ENCODE measurements at regions not wholly inside any gene's neighbourhood (a gene's known extent, or its start where the extent isn't known, plus 50 kb on each side); places are given as distances from the start of the nearest gene placed in this dataset.
"Not testable (repeated sequence)": the region's sequence is repeated elsewhere in the genome, so short reads cannot be mapped to it uniquely, and the experiment has no call there.

GRCh38 chr7:89606511-89606910 lies 547.8 kb upstream of the STEAP1 start:
- ATAC-seq (no peak), DNase-seq (ENCODE audit: missing footprints) (no peak)
- intact Hi-C loops (cut with DNase I): no loop called here

GRCh38 chr7:89607792-89608191 lies 546.5 kb upstream of the STEAP1 start:
- DNase-seq (ENCODE audit: missing footprints) (no peak), ATAC-seq (no peak)
- intact Hi-C loops (cut with DNase I): no loop called here

- ATAC-seq; intact Hi-C loops (cut with DNase I): not testable (repeated sequence)
Measured at GRCh38 chr7:89616829-89617228, 537.4 kb upstream of the STEAP1 start.

GRCh38 chr7:89618274-89618673 lies 536.0 kb upstream of the STEAP1 start:
- intact Hi-C loops (cut with DNase I): no loop called here
- DNase-seq (ENCODE audit: missing footprints) (no peak), ATAC-seq (no peak)

More at GRCh38 chr7:89616829-89617228, 537.4 kb upstream of the STEAP1 start:
- peak; percentile 30 for DNase-seq (ENCODE audit: missing footprints)

GRCh38 chr7:89621925-89622641 lies 532.2 kb upstream of the STEAP1 start:
- no peak for ATAC-seq
- intact Hi-C loops (cut with DNase I): loop anchor here (10.0 kb wide), 1 partner anchor 827 kb away; the partner anchor contains the start of gene TEX47
- peak; percentile 42 for DNase-seq (ENCODE audit: missing footprints)

GRCh38 chr7:89623018-89623672 lies 531.1 kb upstream of the STEAP1 start:
- DNase-seq (ENCODE audit: missing footprints): no peak
- intact Hi-C loops (cut with DNase I): loop anchor here (10.0 kb wide), 1 partner anchor 828 kb away; the partner anchor contains the start of gene TEX47
- peak; percentile 54 for ATAC-seq

- not testable (repeated sequence) for ATAC-seq; DNase-seq (ENCODE audit: missing footprints)
- intact Hi-C loops (cut with DNase I): loop anchor here (10.0 kb wide), 1 partner anchor 829 kb away; the partner anchor contains the start of gene TEX47
Measured at GRCh38 chr7:89624155-89624554, 530.1 kb upstream of the STEAP1 start.

GRCh38 chr7:89648509-89648908 lies 505.8 kb upstream of the STEAP1 start:
- DNase-seq (ENCODE audit: missing footprints) (no peak), ATAC-seq (no peak)
- intact Hi-C loops (cut with DNase I): no loop called here

GRCh38 chr7:89655946-89656345 lies 498.3 kb upstream of the STEAP1 start:
- ATAC-seq: no peak
- intact Hi-C loops (cut with DNase I): no loop called here

GRCh38 chr7:89661876-89662275 lies 492.4 kb upstream of the STEAP1 start:
- DNase-seq (ENCODE audit: missing footprints) (no peak), ATAC-seq (no peak)
- intact Hi-C loops (cut with DNase I): no loop called here

More at GRCh38 chr7:89655946-89656345, 498.3 kb upstream of the STEAP1 start:
- no peak for DNase-seq (ENCODE audit: missing footprints)

- DNase-seq (ENCODE audit: missing footprints) (no peak), ATAC-seq (no peak)
- intact Hi-C loops (cut with DNase I): no loop called here
Measured at GRCh38 chr7:89666136-89666835, 488.0 kb upstream of the STEAP1 start.

- ATAC-seq (no peak), DNase-seq (ENCODE audit: missing footprints) (no peak)
- intact Hi-C loops (cut with DNase I): no loop called here
Measured at GRCh38 chr7:89680161-89680560, 474.1 kb upstream of the STEAP1 start.

GRCh38 chr7:89681448-89681847 lies 472.8 kb upstream of the STEAP1 start:
- DNase-seq (ENCODE audit: missing footprints) (no peak), ATAC-seq (peak; percentile 42)
- intact Hi-C loops (cut with DNase I): no loop called here

GRCh38 chr7:89685287-89685686 lies 469.0 kb upstream of the STEAP1 start:
- peak; percentile 28 for ATAC-seq
- DNase-seq (ENCODE audit: missing footprints): no peak
- intact Hi-C loops (cut with DNase I): no loop called here

- DNase-seq (ENCODE audit: missing footprints) (no peak), ATAC-seq (no peak)
- intact Hi-C loops (cut with DNase I): no loop called here
Measured at GRCh38 chr7:89687211-89687610, 467.1 kb upstream of the STEAP1 start.

- ATAC-seq (no peak), DNase-seq (ENCODE audit: missing footprints) (no peak)
- intact Hi-C loops (cut with DNase I): no loop called here
Measured at GRCh38 chr7:89695241-89695640, 459.0 kb upstream of the STEAP1 start.

- DNase-seq (ENCODE audit: missing footprints) (no peak), ATAC-seq (no peak)
- intact Hi-C loops (cut with DNase I): no loop called here
Measured at GRCh38 chr7:89714131-89714530, 440.1 kb upstream of the STEAP1 start.

- intact Hi-C loops (cut with DNase I); ATAC-seq; DNase-seq (ENCODE audit: missing footprints): not testable (repeated sequence)
Measured at GRCh38 chr7:89718941-89719340, 435.3 kb upstream of the STEAP1 start.

GRCh38 chr7:89728481-89728880 lies 425.8 kb upstream of the STEAP1 start:
- ATAC-seq (no peak), DNase-seq (ENCODE audit: missing footprints) (no peak)
- intact Hi-C loops (cut with DNase I): no loop called here
